Keratinocyte (primary cell): ENCODE measurements at regions not wholly inside any gene's neighbourhood (a gene's known extent, or its start where the extent isn't known, plus 50 kb on each side); places are given as distances from the start of the nearest gene placed in this dataset.

ENCODE experiments used
- DNase-seq: peaks from one replicate; pipeline ENCODE4 v3.0.0-alpha.2; 2011; ENCODE audit warnings: low read depth, missing footprints, low spot score
- FAIRE-seq: peaks from 2 replicates; lab custom pipeline; 2011; peaks lifted over from hg19 to GRCh38; lab: Jason Lieb, UNC
- H2AFZ ChIP-seq: 2 replicates; pipeline ENCODE4 v1.6.0; 2012; ENCODE audit warnings: low read length, control low read depth, inconsistent platforms; ENCODE audit not compliant: control insufficient read depth
- H3K27ac ChIP-seq: 2 replicates; pipeline ENCODE4 v1.5.1; 2011; ENCODE audit warnings: low read length; ENCODE audit not compliant: control insufficient read depth, insufficient read depth
- H3K27me3 ChIP-seq: 3 replicates; pipeline ENCODE4 v1.6.0; 2011; ENCODE audit warnings: low read length; ENCODE audit not compliant: control insufficient read depth, insufficient read depth; ENCODE audit errors: extremely low read depth
- H3K36me3 ChIP-seq, 2 experiments: 2 replicates in 1 of 2; 3 replicates in 1 of 2; pipeline ENCODE4 v1.5.1; 2011; ENCODE audit warnings: low read length in 2 of 2, mild to moderate bottlenecking in 1 of 2; ENCODE audit not compliant: control insufficient read depth in 2 of 2, insufficient read depth in 2 of 2; ENCODE audit errors: extremely low read depth in 1 of 2
- H3K4me1 ChIP-seq: 3 replicates; pipeline ENCODE4 v1.5.1; 2011; ENCODE audit warnings: low read length; ENCODE audit not compliant: control insufficient read depth, insufficient read depth; ENCODE audit errors: extremely low read depth
- H3K4me2 ChIP-seq: 3 replicates; pipeline ENCODE4 v1.6.0; 2011; ENCODE audit warnings: low read depth, low read length; ENCODE audit not compliant: control insufficient read depth, insufficient read depth; ENCODE audit errors: extremely low read depth
- H3K4me3 ChIP-seq, 3 experiments: fragments of 200-600 bp in 1 of 3; sonication (generic) in 1 of 3; 2 replicates in 2 of 3; 3 replicates in 1 of 3; pipeline ENCODE4 v1.5.1; 2011 to 2016; ENCODE audit warnings: low read length in 3 of 3, mild to moderate bottlenecking in 3 of 3, control low read depth in 2 of 3, inconsistent platforms in 1 of 3, low read depth in 1 of 3, mixed read lengths in 1 of 3, mixed run types in 1 of 3, moderate library complexity in 1 of 3; ENCODE audit not compliant: control insufficient read depth in 2 of 3, insufficient read depth in 2 of 3; ENCODE audit errors: extremely low read depth in 1 of 3
- H3K79me2 ChIP-seq: 2 replicates; pipeline ENCODE4 v1.6.0; 2012; ENCODE audit warnings: low read length; ENCODE audit not compliant: control insufficient read depth, insufficient read depth
- H3K9ac ChIP-seq: 3 replicates; pipeline ENCODE4 v1.6.0; 2011; ENCODE audit warnings: low read length; ENCODE audit not compliant: control insufficient read depth, insufficient read depth; ENCODE audit errors: extremely low read depth
- H3K9me1 ChIP-seq: 3 replicates; pipeline ENCODE4 v1.6.0; 2011; ENCODE audit warnings: low read length; ENCODE audit not compliant: control insufficient read depth, insufficient read depth; ENCODE audit errors: extremely low read depth
- H3K9me3 ChIP-seq: 2 replicates; pipeline ENCODE4 v1.5.1; 2012; ENCODE audit warnings: low read depth, low read length; ENCODE audit not compliant: control insufficient read depth
- H4K20me1 ChIP-seq: 3 replicates; pipeline ENCODE4 v1.6.0; 2011; ENCODE audit warnings: low read length; ENCODE audit not compliant: control insufficient read depth, insufficient read depth; ENCODE audit errors: extremely low read depth
- CTCF ChIP-seq, 3 experiments: IDR thresholded peaks in 1 of 3; conservative IDR thresholded peaks in 1 of 3; optimal IDR thresholded peaks in 1 of 3; 2 replicates in 2 of 3; 3 replicates in 1 of 3; pipeline versions ENCODE3 to v1.5.1; 2011; ENCODE audit warnings: low read length in 3 of 3, mild to moderate bottlenecking in 3 of 3, moderate library complexity in 2 of 3, control low read depth in 1 of 3, inconsistent platforms in 1 of 3; ENCODE audit not compliant: insufficient read depth in 2 of 3; ENCODE audit errors: extremely low read depth in 1 of 3
- EZH2 ChIP-seq: IDR thresholded peaks from one replicate; pipeline ENCODE4 v1.6.1; 2012; ENCODE audit warnings: inconsistent platforms, mild to moderate bottlenecking, low read length, moderate library complexity
- dilution Hi-C: fragments of 300-500 bp; cut with MboI; formaldehyde crosslinking; loops from one replicate; pipeline ENCODE4 v1.7.0; 2020; ENCODE audit warnings: low sequenced_read_pairs; ENCODE audit not compliant: extremely low pct_ligation_motif_present

GRCh38 chr18:24725644-24726415 is 265.4 kb downstream of the HRH4 start:
- H3K9ac ChIP-seq, result no peak overlapping the region
- no peak for DNase-seq
- no peak overlapping the region for H3K27ac ChIP-seq
- FAIRE-seq, result no peak
- H3K9me1 ChIP-seq, result no peaks in the 10 kb centered on the region
- no peaks in the 10 kb centered on the region for H3K9me3 ChIP-seq
- TF ChIP-seq EZH2, result no peak
- TF ChIP-seq CTCF (optimal IDR thresholded peaks at IDR 0.05 in 1 of 3, IDR thresholded peaks at IDR 0.05 in 1 of 3, conservative IDR thresholded peaks at IDR 0.05 in 1 of 3; ENCODE audit: extremely low read depth in 1 of 3, insufficient read depth in 2 of 3, low read length in 3 of 3), result no peak
- no peak overlapping the region for H2AFZ ChIP-seq
- H3K4me1 ChIP-seq, result no peaks in the 10 kb centered on the region
- H3K4me3 ChIP-seq, result no peak overlapping the region
- H3K27me3 ChIP-seq, result no peaks in the 10 kb centered on the region
- dilution Hi-C loops, result no loop called here
- no peaks in the 10 kb centered on the region for H3K36me3 ChIP-seq
- H3K79me2 ChIP-seq, result no peaks in the 10 kb centered on the region
- H3K4me2 ChIP-seq, result no peak overlapping the region
- no peaks in the 10 kb centered on the region for H4K20me1 ChIP-seq

- Histone ChIP-seq H3K4me1 (peaks cover 6% of the 10 kb centered on the region), H3K9ac (peak overlapping the region; percentile 33), H3K9me3 (no peaks in the 10 kb centered on the region), H3K79me2 (no peaks in the 10 kb centered on the region), H3K4me3 (peak overlapping the region in 2 of 3 experiments; percentile 34 to 55), H3K27me3 (no peaks in the 10 kb centered on the region), H3K4me2 (peak overlapping the region; percentile 76), H3K36me3 (no peaks in the 10 kb centered on the region), H4K20me1 (no peaks in the 10 kb centered on the region), H3K27ac (no peak overlapping the region), H2AFZ (peak overlapping the region; percentile 83), H3K9me1 (no peaks in the 10 kb centered on the region)
- DNase-seq (no peak), FAIRE-seq (peak; percentile 84)
- TF ChIP-seq CTCF (optimal IDR thresholded peaks at IDR 0.05 in 1 of 3, IDR thresholded peaks at IDR 0.05 in 1 of 3, conservative IDR thresholded peaks at IDR 0.05 in 1 of 3; ENCODE audit: extremely low read depth in 1 of 3, insufficient read depth in 2 of 3, low read length in 3 of 3), result peak; percentile 73 to 87 (median 74)
- no peak for TF ChIP-seq EZH2
- dilution Hi-C loops, result no loop called here
Measured at GRCh38 chr18:24726727-24727492, 266.5 kb downstream of the HRH4 start.
